ENCODE measurements at regions not wholly inside any gene's neighbourhood (a gene's known extent, or its start where the extent isn't known, plus 50 kb on each side); places are given as distances from the start of the nearest gene placed in this dataset.

DNA sequence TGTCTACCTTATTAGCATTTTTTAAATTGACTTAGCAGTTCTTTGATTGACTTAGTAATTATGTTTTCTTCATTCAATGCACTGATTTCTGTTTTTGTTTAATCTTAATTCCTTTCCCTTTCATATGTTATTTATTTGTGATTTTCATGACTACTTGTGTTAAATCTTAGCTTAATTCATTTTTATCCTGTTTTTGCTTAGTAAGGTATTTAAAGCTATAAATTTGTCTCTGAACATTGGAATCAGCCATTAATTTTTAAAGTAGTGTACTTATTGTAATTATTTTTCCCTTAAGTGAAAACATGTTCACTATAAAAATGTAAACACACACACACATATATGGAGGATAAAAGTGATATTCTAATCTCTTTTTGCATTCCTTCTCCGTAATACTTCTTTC lies 109.1 kb upstream of the DIPK2B start:
- DNase-seq (ENCODE audit: low read depth in 2 of 2): no peak

DNA sequence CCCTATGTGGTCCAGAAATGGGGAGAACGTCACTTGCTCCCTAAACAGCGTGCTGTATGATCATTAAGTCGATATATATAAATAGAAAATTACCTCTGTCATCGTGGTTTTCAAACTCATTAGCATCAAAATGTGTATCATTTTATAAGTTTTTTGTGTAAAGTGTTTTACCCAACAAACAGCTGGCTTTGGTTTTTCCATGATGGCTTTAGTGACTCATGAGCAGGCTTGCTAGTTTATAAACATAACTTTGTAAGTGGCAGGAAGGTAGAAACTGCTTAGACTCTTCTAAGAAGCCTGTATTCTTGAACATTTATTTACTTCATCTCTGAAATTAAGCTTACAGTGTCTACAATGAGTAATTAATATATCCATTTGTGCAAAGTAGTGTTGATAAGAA lies 108.4 kb upstream of the DIPK2B start:
- no peak for DNase-seq (ENCODE audit: low read depth in 2 of 2)

DNA sequence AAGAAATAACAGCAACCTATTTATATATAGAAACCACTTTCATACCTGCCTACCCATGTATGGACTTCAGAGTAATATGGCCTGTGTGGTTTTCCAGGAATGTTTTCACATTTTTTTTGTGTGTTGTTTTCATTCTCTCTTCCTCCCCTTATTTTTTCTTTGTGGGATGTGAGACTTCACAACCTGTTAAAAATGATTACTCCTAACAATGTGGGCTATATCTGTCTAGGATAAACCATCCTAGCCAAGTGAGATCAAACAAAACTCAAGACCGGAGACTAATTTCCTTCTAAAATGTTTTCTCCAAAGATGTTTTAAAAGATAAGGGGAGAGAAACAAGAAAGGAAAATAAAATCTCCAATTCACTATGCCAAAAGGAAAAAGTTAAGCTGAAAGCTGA lies 106.1 kb upstream of the DIPK2B start:
- no peak for DNase-seq (ENCODE audit: low read depth in 2 of 2)

DNA sequence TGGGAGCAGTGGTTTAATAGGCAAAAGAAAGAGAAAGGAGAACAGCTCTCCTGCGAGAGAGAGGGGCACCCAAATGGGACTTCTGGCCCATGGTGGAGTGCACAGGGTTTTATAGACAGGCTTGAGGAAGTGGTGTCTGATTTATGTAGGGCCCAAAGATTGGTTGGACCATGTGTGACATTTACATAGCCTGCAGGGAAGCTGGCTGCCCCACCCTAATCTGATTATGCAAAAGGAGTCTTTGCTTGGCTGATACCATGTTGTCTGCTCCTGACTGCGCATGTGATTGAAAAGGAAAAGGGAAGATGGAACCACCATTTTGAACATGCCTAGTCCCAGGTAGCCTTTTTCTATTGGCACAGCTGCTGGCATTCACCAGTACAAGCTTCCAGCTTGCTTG lies 100.0 kb upstream of the DIPK2B start:
- no peak for DNase-seq (ENCODE audit: low read depth in 2 of 2)

DNA sequence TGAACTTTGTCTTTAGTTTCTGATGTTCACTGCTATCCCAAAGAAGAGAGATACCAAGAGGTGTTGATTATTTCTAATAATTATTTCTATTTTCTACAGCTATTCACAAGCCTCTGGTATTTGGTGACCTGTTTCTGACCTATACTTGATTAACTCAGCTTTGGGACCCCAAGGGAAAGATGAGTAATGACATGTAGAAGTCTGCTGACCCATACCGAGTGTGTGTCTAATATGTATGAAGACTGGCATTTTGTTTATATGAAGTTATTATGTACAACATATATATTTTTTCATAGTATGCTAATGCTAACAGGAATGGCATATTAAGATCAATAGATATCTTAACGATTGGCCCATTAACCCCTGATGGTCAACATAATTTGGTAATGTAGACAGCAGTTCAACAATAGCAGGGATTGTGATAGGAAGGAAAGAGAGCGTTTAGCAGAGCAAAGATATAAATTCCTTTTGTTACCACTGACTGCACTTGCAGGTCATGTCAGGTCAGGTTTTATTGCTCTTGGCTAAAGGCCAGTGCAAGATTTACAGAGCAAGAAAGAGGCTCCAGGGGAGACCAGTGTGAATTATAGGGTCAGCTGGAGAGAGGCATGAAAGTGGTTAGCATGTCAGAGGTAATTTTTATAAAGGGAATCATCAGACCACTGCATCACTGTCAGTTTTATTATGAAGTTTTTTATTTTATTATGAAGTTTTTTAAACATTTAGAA lies 94.7 kb upstream of the DIPK2B start:
- no peak for DNase-seq (ENCODE audit: low read depth in 2 of 2)

DNA sequence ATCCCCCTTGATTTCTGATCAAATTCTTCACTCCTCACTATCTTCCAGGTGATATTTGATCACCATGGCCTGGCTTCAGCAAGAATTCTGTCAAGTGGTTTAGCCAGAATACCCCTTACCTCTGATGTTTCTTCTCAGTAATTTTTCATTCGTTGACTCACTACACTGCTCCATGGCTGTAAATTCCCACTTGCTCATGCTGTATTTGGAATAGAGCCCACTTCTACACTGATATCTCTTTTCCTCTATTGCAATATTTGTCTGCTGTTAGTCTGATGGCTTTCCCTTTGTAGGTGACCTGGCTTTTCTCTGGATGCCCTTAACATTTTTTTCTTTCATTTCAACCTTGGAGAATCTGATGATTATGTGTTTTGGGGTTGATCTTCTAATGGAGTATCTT lies 73.9 kb upstream of the DIPK2B start:
- no peak for DNase-seq (ENCODE audit: low read depth in 2 of 2)

DNA sequence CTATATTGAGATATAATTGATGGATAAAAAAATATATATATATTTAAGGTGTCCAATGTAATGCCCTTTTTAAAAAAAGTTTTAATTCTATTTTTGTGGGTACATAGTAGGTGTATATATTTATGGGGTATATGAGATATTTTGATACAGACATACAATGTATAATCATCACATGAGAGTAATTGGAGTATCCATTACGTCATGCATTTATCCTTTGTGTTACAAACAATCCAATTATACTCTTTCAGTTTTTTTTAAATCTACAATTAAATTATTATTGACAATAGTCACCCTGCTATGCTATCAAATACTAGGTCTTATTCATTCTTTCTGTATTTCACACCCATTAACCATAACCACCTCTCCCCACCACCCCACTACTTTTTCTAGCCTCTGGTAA lies 66.3 kb upstream of the DIPK2B start:
- DNase-seq (ENCODE audit: low read depth in 2 of 2): no peak

DNA sequence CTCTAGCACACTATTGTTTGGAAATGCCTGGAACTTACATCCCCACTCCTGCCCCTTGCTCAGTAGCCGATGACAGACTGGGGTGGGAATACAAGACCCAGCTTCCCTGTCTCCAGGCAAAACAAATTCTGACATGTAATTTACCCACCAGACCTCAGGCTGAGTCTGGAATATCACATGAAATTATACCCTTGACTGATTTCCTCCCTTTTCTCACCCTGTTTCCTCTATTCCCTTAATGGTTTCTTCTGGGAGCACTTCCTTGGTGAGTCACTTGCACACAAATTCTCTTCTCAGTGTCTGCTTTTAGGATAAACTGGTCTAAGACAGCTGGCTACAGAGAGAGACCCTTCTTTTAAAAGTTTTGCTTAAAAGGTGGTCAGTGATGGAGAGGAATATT lies 65.8 kb upstream of the DIPK2B start:
- DNase-seq (ENCODE audit: low read depth in 2 of 2): no peak

DNA sequence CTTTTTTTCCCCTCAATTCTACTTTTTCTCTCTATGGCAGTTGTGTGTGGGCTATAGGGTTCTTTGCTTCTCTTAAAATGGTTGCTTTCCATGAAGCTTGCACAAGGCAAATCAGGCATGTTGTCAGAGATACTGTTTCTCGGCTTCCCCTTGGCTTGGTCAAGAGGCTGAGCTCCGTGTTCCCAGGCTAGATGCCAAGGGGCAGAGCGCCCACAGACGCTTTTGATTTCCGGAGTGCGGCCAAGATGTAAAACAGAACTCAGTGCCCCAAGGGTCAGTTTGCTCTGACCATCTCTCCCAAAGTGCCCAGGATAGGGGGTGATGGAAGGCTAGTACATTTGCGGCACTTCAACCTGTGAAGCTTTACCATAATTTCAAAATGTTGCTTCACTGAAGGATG lies 64.2 kb upstream of the DIPK2B start:
- no peak for DNase-seq (ENCODE audit: low read depth in 2 of 2)

DNA sequence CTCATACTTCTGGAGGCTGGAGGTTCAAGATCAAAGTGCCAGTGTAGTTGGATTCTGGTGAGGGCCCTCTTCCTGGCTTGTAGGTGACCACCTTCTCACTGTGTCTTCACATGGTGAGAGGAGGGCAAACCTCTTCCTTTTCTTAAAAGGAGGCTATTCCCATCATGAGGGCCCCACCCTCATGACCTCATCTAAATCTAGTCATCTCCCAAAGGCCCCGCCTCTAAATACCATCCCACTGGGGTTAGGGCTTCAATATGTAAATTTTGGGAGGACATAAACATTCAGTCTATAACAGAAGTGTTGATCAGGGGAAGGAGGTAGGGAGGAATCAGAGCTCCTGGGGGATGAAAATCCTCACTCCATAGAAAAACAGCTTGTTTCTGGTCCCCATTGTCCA lies 60.8 kb upstream of the DIPK2B start:
- DNase-seq (ENCODE audit: low read depth in 2 of 2): no peak

DNA sequence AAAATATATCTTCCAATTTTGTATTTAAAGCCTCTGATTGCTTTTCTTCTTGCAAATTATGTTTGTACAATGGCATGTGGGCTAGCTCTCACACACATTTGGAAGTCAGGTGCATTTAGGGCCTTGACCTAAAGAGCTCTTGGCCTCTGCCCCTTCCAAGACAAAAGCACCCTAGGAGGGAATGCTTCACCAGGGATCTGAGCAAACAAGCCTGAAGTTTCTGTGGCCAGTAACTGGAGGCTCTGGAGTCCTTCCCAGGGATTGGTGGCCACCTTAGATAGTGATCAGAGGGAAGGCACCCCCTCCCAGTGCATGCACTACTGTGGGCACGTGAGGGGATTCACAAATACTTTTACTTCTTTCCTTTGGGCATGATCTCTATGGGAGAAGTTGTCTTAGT lies 60.3 kb upstream of the DIPK2B start:
- no peak for DNase-seq (ENCODE audit: low read depth in 2 of 2)

DNA sequence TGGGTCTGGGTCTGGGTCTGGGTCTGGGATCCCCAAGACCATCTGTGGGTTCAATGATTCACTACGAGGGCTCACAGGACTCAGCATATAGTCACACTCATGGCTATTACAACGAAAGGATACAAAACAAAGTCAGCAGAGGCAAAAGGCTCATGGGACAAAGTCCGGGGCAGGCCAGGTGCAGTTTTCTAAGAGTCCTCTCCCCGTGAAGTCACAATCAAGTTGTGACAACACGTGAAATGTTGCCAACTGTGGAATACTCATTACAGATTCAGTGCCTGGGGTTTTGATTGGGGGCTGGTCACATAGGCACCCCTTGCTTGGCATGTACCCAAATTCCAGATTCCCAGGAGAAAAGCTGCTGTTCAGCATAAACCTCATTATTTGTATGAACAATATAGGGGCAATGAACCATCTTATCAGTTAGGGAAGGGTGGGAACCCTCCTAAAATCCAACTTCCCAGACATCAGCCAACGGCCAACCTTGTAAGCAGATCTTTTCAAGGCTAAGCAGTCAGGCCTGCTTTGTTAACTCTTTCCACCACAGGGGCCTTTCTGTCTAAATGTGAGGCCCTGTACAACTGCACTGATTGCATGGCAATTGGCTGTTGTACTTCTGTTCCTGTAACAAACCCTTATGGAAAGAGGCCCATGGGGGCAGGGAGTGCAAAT lies 58.2 kb upstream of the DIPK2B start:
- no peak for DNase-seq (ENCODE audit: low read depth in 2 of 2)

All from stimulated activated CD4-positive, alpha-beta T cell treated with anti-CD3 and anti-CD28 coated beads, Interleukin-15, amount 100 ng/mL, for 48 hours (primary cell).